HFFc6 (cell line): ENCODE measurements at regions not wholly inside any gene's neighbourhood (a gene's known extent, or its start where the extent isn't known, plus 50 kb on each side); places are given as distances from the start of the nearest gene placed in this dataset.

Experiments
- DNase-seq: peaks from one replicate; pipeline ENCODE4 v3.0.0-alpha.2; 2018
- H3K27ac Mint-ChIP-seq: 2 replicates; pipeline ENCODE4 v1.8.0; 2020; ENCODE audit warnings: mild to moderate bottlenecking, mixed read lengths
- H3K27me3 Mint-ChIP-seq: 2 replicates; pipeline ENCODE4 v1.8.0; 2021; ENCODE audit warnings: mild to moderate bottlenecking, moderate library complexity, mixed read lengths; ENCODE audit not compliant: insufficient read depth
- H3K36me3 Mint-ChIP-seq: 2 replicates; pipeline ENCODE4 v1.8.0; 2021; ENCODE audit warnings: low read depth, mixed read lengths
- H3K4me1 Mint-ChIP-seq: 2 replicates; pipeline ENCODE4 v1.8.0; 2020; ENCODE audit warnings: low read depth, mixed read lengths
- H3K4me3 Mint-ChIP-seq: 2 replicates; pipeline ENCODE4 v1.8.0; 2020; ENCODE audit warnings: mild to moderate bottlenecking, moderate library complexity, mixed read lengths
- H3K9me3 Mint-ChIP-seq: 2 replicates; pipeline ENCODE4 v1.8.0; 2020; ENCODE audit warnings: mild to moderate bottlenecking, mixed read lengths
- CTCF ChIP-seq: fragments of 200-600 bp; sonication (generic); IDR thresholded peaks from 2 replicates; pipeline ENCODE4 v1.5.0; 2021; ENCODE audit warnings: antibody characterized with exemption, mild to moderate bottlenecking

DNA sequence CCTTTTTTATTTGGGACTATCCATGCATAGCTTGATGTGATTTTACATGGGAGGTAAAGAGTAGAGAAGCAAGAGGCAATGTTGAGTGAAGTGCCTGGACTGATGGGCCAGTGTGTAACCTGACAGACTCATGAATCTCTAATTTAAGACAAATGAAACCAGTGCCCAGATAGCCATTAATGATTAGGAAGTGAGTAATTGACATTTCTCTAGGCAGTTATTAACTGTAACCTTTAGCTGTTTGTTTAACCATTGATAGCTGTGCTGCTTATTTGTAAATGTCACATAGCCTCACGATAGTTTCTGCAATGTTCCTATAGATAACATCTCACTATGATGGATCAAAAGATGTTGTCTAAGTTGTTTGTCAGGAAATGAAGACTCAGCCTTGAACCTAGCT, 1047.5 kb upstream of the SPRY2 start:
- H3K36me3 Mint-ChIP-seq = no peaks in the 10 kb centered on the region
- H3K9me3 Mint-ChIP-seq = peaks cover 34% of the 10 kb centered on the region
- no peak for DNase-seq
- no peak for TF ChIP-seq CTCF
- H3K4me1 Mint-ChIP-seq = no peaks in the 10 kb centered on the region
- no peak overlapping the region for H3K27ac Mint-ChIP-seq
- H3K4me3 Mint-ChIP-seq = no peak overlapping the region
- peaks cover 1% of the 10 kb centered on the region; the same call in 1 of the 2 replicates for H3K27me3 Mint-ChIP-seq

- peaks cover 1% of the 10 kb centered on the region; the same call in 1 of the 2 replicates for H3K27me3 Mint-ChIP-seq
- no peak overlapping the region for H3K4me3 Mint-ChIP-seq
- no peaks in the 10 kb centered on the region for H3K36me3 Mint-ChIP-seq
- no peak for DNase-seq
- TF ChIP-seq CTCF = no peak
- peaks cover 29% of the 10 kb centered on the region for H3K9me3 Mint-ChIP-seq
- H3K4me1 Mint-ChIP-seq = no peaks in the 10 kb centered on the region
- H3K27ac Mint-ChIP-seq = no peak overlapping the region
Measured at GRCh38 chr13:81383444-81383843, 1042.5 kb upstream of the SPRY2 start.

GRCh38 chr13:81382246-81382645, 1041.3 kb upstream of the SPRY2 start:
- peaks cover 1% of the 10 kb centered on the region; the same call in 1 of the 2 replicates for H3K27me3 Mint-ChIP-seq
- no peak for TF ChIP-seq CTCF
- DNase-seq = no peak
- no peak overlapping the region for H3K4me3 Mint-ChIP-seq
- H3K27ac Mint-ChIP-seq = no peak overlapping the region
- no peaks in the 10 kb centered on the region for H3K36me3 Mint-ChIP-seq
- H3K4me1 Mint-ChIP-seq = no peaks in the 10 kb centered on the region
- peaks cover 29% of the 10 kb centered on the region for H3K9me3 Mint-ChIP-seq

DNA sequence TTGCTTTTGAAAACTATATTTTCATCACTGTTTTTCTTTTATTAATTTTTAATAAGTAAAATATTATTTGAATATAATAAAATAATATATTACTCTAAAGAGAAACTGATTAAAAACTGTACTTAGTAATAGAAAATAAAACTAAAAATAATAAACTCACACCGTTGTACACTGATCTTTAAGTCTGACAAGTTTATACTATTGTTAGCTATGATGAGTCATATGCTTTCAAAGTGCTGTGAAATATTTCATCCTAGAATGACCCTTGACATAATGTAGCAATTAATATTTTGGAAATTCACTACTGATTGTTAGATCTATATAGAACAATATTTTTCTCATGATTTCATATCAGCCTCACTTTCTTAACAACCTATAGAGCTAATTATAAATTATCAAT, 1040.6 kb upstream of the SPRY2 start:
- no peaks in the 10 kb centered on the region for H3K36me3 Mint-ChIP-seq
- H3K27ac Mint-ChIP-seq = no peak overlapping the region

DNA sequence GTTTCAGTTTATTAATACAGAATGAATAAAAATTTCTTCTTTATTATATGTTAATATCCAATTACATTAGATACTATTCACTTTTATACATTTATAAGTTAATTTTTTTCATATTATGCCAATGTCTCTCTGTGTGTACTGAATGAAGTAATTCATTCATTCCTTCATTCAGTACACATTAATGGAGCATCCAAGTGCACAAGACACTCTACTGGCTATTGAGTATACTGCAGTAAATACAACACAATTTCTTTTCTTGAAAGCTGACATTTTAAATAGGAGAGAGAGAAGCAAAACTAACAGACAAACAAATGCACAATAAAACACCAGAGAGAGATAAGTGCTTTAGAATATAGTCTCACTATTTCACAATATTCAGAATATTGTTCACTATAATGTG, 1038.3 kb upstream of the SPRY2 start:
- H3K27ac Mint-ChIP-seq = no peak overlapping the region
- no peak overlapping the region for H3K4me3 Mint-ChIP-seq
- H3K36me3 Mint-ChIP-seq = no peaks in the 10 kb centered on the region
- DNase-seq = no peak
- TF ChIP-seq CTCF = no peak
- H3K27me3 Mint-ChIP-seq = no peaks in the 10 kb centered on the region
- no peaks in the 10 kb centered on the region for H3K4me1 Mint-ChIP-seq
- peaks cover 23% of the 10 kb centered on the region for H3K9me3 Mint-ChIP-seq

More for the DNA sequence above, 1040.6 kb upstream of the SPRY2 start:
- TF ChIP-seq CTCF = no peak
- Mint-ChIP-seq H3K9me3 (peaks cover 33% of the 10 kb centered on the region), H3K4me3 (no peak overlapping the region), H3K27me3 (peaks cover 1% of the 10 kb centered on the region; the same call in 1 of the 2 replicates), H3K4me1 (no peaks in the 10 kb centered on the region)
- DNase-seq = no peak

DNA sequence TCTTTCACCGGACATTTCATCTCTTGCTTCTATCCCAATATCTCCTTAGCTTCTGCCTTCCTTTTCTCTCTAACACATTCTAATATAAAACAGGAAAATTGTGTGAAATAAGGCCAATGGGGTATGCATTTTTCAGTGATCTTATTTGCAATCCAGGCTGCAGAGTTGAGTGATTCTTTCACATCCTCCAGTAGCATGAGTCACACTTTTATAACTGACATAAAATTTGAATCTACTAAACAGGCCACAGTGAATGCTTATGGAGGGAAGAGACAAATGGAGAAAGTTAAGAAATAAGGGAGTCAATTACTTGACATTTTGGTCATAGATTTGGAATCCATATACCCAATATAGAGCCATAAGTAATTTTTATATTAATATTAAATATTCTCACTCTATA, 1037.0 kb upstream of the SPRY2 start:
- H3K4me1 Mint-ChIP-seq = no peaks in the 10 kb centered on the region
- H3K27me3 Mint-ChIP-seq = no peaks in the 10 kb centered on the region
- DNase-seq = no peak
- no peak overlapping the region for H3K4me3 Mint-ChIP-seq
- H3K27ac Mint-ChIP-seq = no peak overlapping the region
- H3K9me3 Mint-ChIP-seq = peaks cover 14% of the 10 kb centered on the region
- H3K36me3 Mint-ChIP-seq = no peaks in the 10 kb centered on the region
- TF ChIP-seq CTCF = no peak
